GM21423 (cell line): ENCODE measurements at regions not wholly inside any gene's neighbourhood (a gene's known extent, or its start where the extent isn't known, plus 50 kb on each side); places are given as distances from the start of the nearest gene placed in this dataset.

Experiments used
- ATAC-seq: cut with Tn5 transposase; IDR thresholded peaks from one replicate; pipeline ENCODE4 v1.9.1; 2021; ENCODE audit warnings: mild to moderate bottlenecking, moderate library complexity; ENCODE audit not compliant: unreplicated experiment

GRCh38 chr1:71191520-71191919, 110.7 kb upstream of the ZRANB2 start:
- no peak for ATAC-seq

GRCh38 chr1:71190843-71191242, 110.0 kb upstream of the ZRANB2 start:
- ATAC-seq: no peak

- ATAC-seq: no peak
Observed at GRCh38 chr1:71184410-71184809, 103.6 kb upstream of the ZRANB2 start.

GRCh38 chr1:71179997-71180396, 99.2 kb upstream of the ZRANB2 start:
- no peak for ATAC-seq

- ATAC-seq: no peak
Observed at GRCh38 chr1:71170925-71171324, 90.1 kb upstream of the ZRANB2 start.

- no peak for ATAC-seq
Observed at GRCh38 chr1:71167505-71167904, 86.7 kb upstream of the ZRANB2 start.

- ATAC-seq: no peak
Observed at GRCh38 chr1:71166178-71167173, 85.6 kb upstream of the ZRANB2 start.

GRCh38 chr1:71157715-71158114, 76.9 kb upstream of the ZRANB2 start:
- no peak for ATAC-seq

- ATAC-seq: no peak
Observed at GRCh38 chr1:71157151-71157550, 76.3 kb upstream of the ZRANB2 start.

- no peak for ATAC-seq
Observed at GRCh38 chr1:71156590-71156989, 75.8 kb upstream of the ZRANB2 start.

- ATAC-seq: no peak
Observed at GRCh38 chr1:71154429-71154828, 73.6 kb upstream of the ZRANB2 start.

- ATAC-seq: no peak
Observed at GRCh38 chr1:71153826-71154225, 73.0 kb upstream of the ZRANB2 start.

- ATAC-seq: no peak
Observed at GRCh38 chr1:71147637-71148360, 67.0 kb upstream of the ZRANB2 start.

- ATAC-seq: no peak
Observed at GRCh38 chr1:71135571-71135970, 54.7 kb upstream of the ZRANB2 start.
